IMR-90 (cell line): ENCODE measurements at regions not wholly inside any gene's neighbourhood (a gene's known extent, or its start where the extent isn't known, plus 50 kb on each side); places are given as distances from the start of the nearest gene placed in this dataset.

Experiments
- ATAC-seq: fragments of 200-7000 bp; cut with Tn5 transposase; 2 replicates; pipeline ENCODE4 v1.9.1; 2020; ENCODE audit warnings: low read depth, mild to moderate bottlenecking, moderate library complexity
- BruUV-seq: library from RNA; stranded (reverse); fragments of 400-500 nt; replicated peaks from 2 replicates; lab custom pipeline; 2021; lab: Mats Ljungman, UMichigan
- CTCF ChIA-PET: fragments of 300-600 bp; formaldehyde crosslinking; extraction: SDS; loops from one replicate; lab custom pipeline; 2021; ENCODE audit warnings: antibody characterized with exemption; lab: Yijun Ruan, JAX
- POLR2A ChIA-PET: fragments of 300-600 bp; sonication (Branson Sonifier 250); formaldehyde crosslinking; loops from one replicate; lab custom pipeline; 2022; ENCODE audit warnings: antibody characterized with exemption; ENCODE audit not compliant: unreplicated experiment; lab: Charles Lee
- DNase-seq: peaks from one replicate; pipeline ENCODE4 v3.0.0; 2013
- H2AFZ ChIP-seq: replicated peaks from 2 replicates; pipeline ENCODE3; 2013; ENCODE audit warnings: low read length, mild to moderate bottlenecking; ENCODE audit not compliant: poor library complexity
- H2AK5ac ChIP-seq: 2 replicates; pipeline ENCODE4 v1.6.1; 2013; ENCODE audit warnings: low read depth, low read length, inconsistent platforms
- H2AK9ac ChIP-seq: replicated peaks from 2 replicates; pipeline ENCODE3; 2013; ENCODE audit warnings: mild to moderate bottlenecking, low read depth, low read length, moderate library complexity; ENCODE audit not compliant: poor library complexity
- H2BK120ac ChIP-seq: 2 replicates; pipeline ENCODE4 v1.6.1; 2013; ENCODE audit warnings: low read depth, low read length, inconsistent platforms
- H2BK15ac ChIP-seq: 3 replicates; pipeline ENCODE4 v1.6.1; 2013; ENCODE audit warnings: low read depth, low read length, inconsistent platforms
- H2BK20ac ChIP-seq: 2 replicates; pipeline ENCODE4 v1.6.1; 2013; ENCODE audit warnings: low read depth, mild to moderate bottlenecking, inconsistent platforms, low read length, moderate library complexity
- H2BK5ac ChIP-seq: 2 replicates; pipeline ENCODE4 v1.6.1; 2013; ENCODE audit warnings: mild to moderate bottlenecking, low read depth, low read length, inconsistent platforms; ENCODE audit not compliant: poor library complexity, severe bottlenecking
- H3K14ac ChIP-seq: replicated peaks from 2 replicates; pipeline ENCODE4 v1.6.1; 2013; ENCODE audit warnings: low read depth, low read length, inconsistent platforms
- H3K18ac ChIP-seq: 2 replicates; pipeline ENCODE4 v1.6.1; 2013; ENCODE audit warnings: low read depth, low read length, control low read depth
- H3K23ac ChIP-seq: 2 replicates; pipeline ENCODE4 v1.6.1; 2013; ENCODE audit warnings: low read depth, low read length, inconsistent platforms
- H3K27ac ChIP-seq: 2 replicates; pipeline ENCODE4 v1.5.1; 2013; ENCODE audit warnings: mild to moderate bottlenecking, control low read depth, low read length; ENCODE audit not compliant: insufficient read depth
- H3K27me3 ChIP-seq: 2 replicates; pipeline ENCODE4 v1.6.1; 2013; ENCODE audit warnings: low read length; ENCODE audit not compliant: control insufficient read depth, insufficient read depth
- H3K36me3 ChIP-seq: 2 replicates; pipeline ENCODE4 v1.6.1; 2013; ENCODE audit warnings: low read length, mixed read lengths; ENCODE audit not compliant: control insufficient read depth, insufficient read depth
- H3K4ac ChIP-seq: 2 replicates; pipeline ENCODE4 v1.6.1; 2013; ENCODE audit warnings: low read depth, low read length, inconsistent platforms
- H3K4me1 ChIP-seq: 2 replicates; pipeline ENCODE4 v1.6.1; 2013; ENCODE audit warnings: low read length, mixed read lengths; ENCODE audit not compliant: control insufficient read depth, insufficient read depth
- H3K4me2 ChIP-seq: 2 replicates; pipeline ENCODE4 v1.6.1; 2013; ENCODE audit warnings: low read depth, mild to moderate bottlenecking, control low read depth, low read length, moderate library complexity
- H3K4me3 ChIP-seq: 2 replicates; pipeline ENCODE4 v1.5.1; 2013; ENCODE audit warnings: low read depth, mild to moderate bottlenecking, control low read depth, low read length, moderate library complexity; ENCODE audit not compliant: insufficient read depth
- H3K56ac ChIP-seq: 2 replicates; pipeline ENCODE4 v1.6.1; 2013; ENCODE audit warnings: low read length, inconsistent platforms; ENCODE audit not compliant: insufficient read depth; ENCODE audit errors: extremely low read depth
- H3K79me1 ChIP-seq, 2 experiments: 2 replicates each; pipeline ENCODE4 v1.6.1; 2013; ENCODE audit warnings: low read length in 2 of 2, inconsistent platforms in 1 of 2, low read depth in 1 of 2
- H3K9ac ChIP-seq: 2 replicates; pipeline ENCODE4 v1.6.1; 2013; ENCODE audit warnings: low read depth, low read length, control low read depth
- H3K9me1 ChIP-seq: 2 replicates; pipeline ENCODE4 v1.6.1; 2013; ENCODE audit warnings: low read length, inconsistent platforms; ENCODE audit not compliant: insufficient read depth
- H3K9me3 ChIP-seq: 2 replicates; pipeline ENCODE4 v1.6.1; 2013; ENCODE audit warnings: low read length; ENCODE audit not compliant: control insufficient read depth, insufficient read depth
- H4K20me1 ChIP-seq: 2 replicates; pipeline ENCODE4 v1.6.1; 2013; ENCODE audit warnings: low read length, inconsistent platforms; ENCODE audit not compliant: insufficient read depth
- H4K5ac ChIP-seq: 2 replicates; pipeline ENCODE4 v1.6.1; 2013; ENCODE audit warnings: mild to moderate bottlenecking, low read depth, low read length, control low read depth
- H4K8ac ChIP-seq, 2 experiments: 2 replicates each; pipeline ENCODE4 v1.6.1; 2013; ENCODE audit warnings: low read depth in 2 of 2, low read length in 2 of 2, control low read depth in 1 of 2, inconsistent platforms in 1 of 2
- H4K91ac ChIP-seq: 2 replicates; pipeline ENCODE4 v1.6.1; 2013; ENCODE audit warnings: low read depth, low read length, inconsistent platforms; ENCODE audit not compliant: insufficient read depth
- CEBPB ChIP-seq: IDR thresholded peaks from 2 replicates; pipeline ENCODE4 v1.6.1; 2012; ENCODE audit warnings: low read depth, low read length, improper control_type of control experiment
- CTCF ChIP-seq: conservative IDR thresholded peaks from 2 replicates; pipeline ENCODE4 v1.5.1; 2012; ENCODE audit warnings: mild to moderate bottlenecking, low read depth, low read length, improper control_type of control experiment
- ELK1 ChIP-seq: fragments of 150-350 bp; IDR thresholded peaks from 2 replicates; pipeline ENCODE4 v1.6.1; 2016; ENCODE audit warnings: low read depth, mild to moderate bottlenecking, low read length, moderate library complexity, borderline replicate concordance
- MAFK ChIP-seq: IDR thresholded peaks from 2 replicates; pipeline ENCODE4 v1.6.1; 2012; ENCODE audit warnings: low read depth, low read length, improper control_type of control experiment
- MAZ ChIP-seq: IDR thresholded peaks from 2 replicates; pipeline ENCODE4 v1.6.1; 2012; ENCODE audit warnings: low read depth, mild to moderate bottlenecking, low read length, improper control_type of control experiment, moderate library complexity, borderline replicate concordance
- MXI1 ChIP-seq: IDR thresholded peaks from 2 replicates; pipeline ENCODE4 v1.6.1; 2012; ENCODE audit warnings: low read depth, mild to moderate bottlenecking, low read length, moderate library complexity, borderline replicate concordance
- NFE2L2 ChIP-seq: fragments of 150-350 bp; IDR thresholded peaks from 2 replicates; pipeline ENCODE4 v1.6.1; 2016; ENCODE audit warnings: low read depth, mild to moderate bottlenecking, low read length
- RAD21 ChIP-seq: IDR thresholded peaks from 2 replicates; pipeline ENCODE4 v1.6.1; 2012; ENCODE audit warnings: low read length, improper control_type of control experiment
- USF2 ChIP-seq: fragments of 150-350 bp; IDR thresholded peaks from 2 replicates; pipeline ENCODE4 v1.6.1; 2017; ENCODE audit warnings: mild to moderate bottlenecking, antibody characterized with exemption, low read length, low read depth
- WGBS, 2 experiments: methylation state at CpG; one replicate each; pipeline versions ENCODE4 v1.1.5 to v1.1.7; 2013; ENCODE audit warnings: missing lambda C conversion rate in 2 of 2; ENCODE audit not compliant: insufficient read length in 1 of 2; ENCODE audit errors: extremely low coverage in 2 of 2; 5-methylcytosine and 5-hydroxymethylcytosine counted together
- dilution Hi-C: fragments of 300-500 bp; cut with HindIII; formaldehyde crosslinking; loops from one replicate; pipeline ENCODE4 v1.14.3; 2018; ENCODE audit warnings: low sequenced_read_pairs; ENCODE audit not compliant: unreplicated experiment
- in situ Hi-C: fragments of 300-500 bp; cut with MboI; formaldehyde crosslinking; loops from 3 replicates; pipeline ENCODE4 v1.14.3; 2019; ENCODE audit warnings: low sequenced_read_pairs, inconsistent platforms, mixed read lengths
- intact Hi-C: fragments of 100-400 bp; cut with micrococcal nuclease; formaldehyde crosslinking; loops from 2 replicates; pipeline ENCODE4 v1.10.0; 2022

GRCh38 chr22:22954656-22955055 is 67.0 kb downstream of the IGLL5 start:
- H4K91ac ChIP-seq: no peak overlapping the region
- H2AK5ac ChIP-seq: no peak overlapping the region
- TF ChIP-seq MAFK: no peak
- no peak for TF ChIP-seq NFE2L2
- no peak for TF ChIP-seq ELK1
- TF ChIP-seq USF2: no peak
- no peak; the same call in 1 of the 2 replicates for TF ChIP-seq CTCF
- no peak for TF ChIP-seq CEBPB
- no peak for TF ChIP-seq RAD21
- no peak for TF ChIP-seq MAZ
- no peak for TF ChIP-seq MXI1
- no peaks in the 10 kb centered on the region for H3K9me1 ChIP-seq
- no peak overlapping the region for H2BK15ac ChIP-seq
- no peaks in the 10 kb centered on the region for H3K79me1 ChIP-seq
- H3K18ac ChIP-seq: no peak overlapping the region
- dilution Hi-C loops (no loop called here), in situ Hi-C loops (loop anchor here (5.0 to 25.0 kb wide), 2 partner anchors 173 to 333 kb away; no protein-coding TSS in a partner anchor), intact Hi-C loops (loop anchor here (5.0 to 10.0 kb wide), 3 partner anchors 170 to 367 kb away; no protein-coding TSS in a partner anchor)
- no peak overlapping the region for H3K14ac ChIP-seq
- no TSS peak for BruUV-seq
- DNase-seq (no peak), ATAC-seq (no peak)
- H2BK20ac ChIP-seq: no peak overlapping the region
- H3K36me3 ChIP-seq: no peaks in the 10 kb centered on the region
- H3K4ac ChIP-seq: no peak overlapping the region
- H2AK9ac ChIP-seq: no peak overlapping the region
- no peak overlapping the region for H3K56ac ChIP-seq
- no peak overlapping the region for H3K23ac ChIP-seq
- H4K20me1 ChIP-seq: no peaks in the 10 kb centered on the region
- no peak overlapping the region for H3K27ac ChIP-seq
- no CpG with 5 or more reads among the region's 16 CpGs for WGBS, 2 experiments
- no peak overlapping the region for H3K4me3 ChIP-seq
- H3K4me1 ChIP-seq: no peaks in the 10 kb centered on the region
- peaks cover 10% of the 10 kb centered on the region for H3K27me3 ChIP-seq
- no peak overlapping the region for H3K4me2 ChIP-seq
- H2AFZ ChIP-seq: no peak overlapping the region
- H4K8ac ChIP-seq: no peak overlapping the region
- H4K5ac ChIP-seq: no peak overlapping the region
- H3K9me3 ChIP-seq: no peaks in the 10 kb centered on the region
- ChIA-PET CTCF (interaction anchor here (0.6 kb wide), 1 partner anchor 172 kb away, joined by 3 read pairs; no protein-coding TSS in a partner anchor), POLR2A (no interaction called here)
- no peak overlapping the region for H3K9ac ChIP-seq
- no peak overlapping the region for H2BK120ac ChIP-seq
- H2BK5ac ChIP-seq: no peak overlapping the region
